ENCODE measurements at regions not wholly inside any gene's neighbourhood (a gene's known extent, or its start where the extent isn't known, plus 50 kb on each side); places are given as distances from the start of the nearest gene placed in this dataset.

DNA sequence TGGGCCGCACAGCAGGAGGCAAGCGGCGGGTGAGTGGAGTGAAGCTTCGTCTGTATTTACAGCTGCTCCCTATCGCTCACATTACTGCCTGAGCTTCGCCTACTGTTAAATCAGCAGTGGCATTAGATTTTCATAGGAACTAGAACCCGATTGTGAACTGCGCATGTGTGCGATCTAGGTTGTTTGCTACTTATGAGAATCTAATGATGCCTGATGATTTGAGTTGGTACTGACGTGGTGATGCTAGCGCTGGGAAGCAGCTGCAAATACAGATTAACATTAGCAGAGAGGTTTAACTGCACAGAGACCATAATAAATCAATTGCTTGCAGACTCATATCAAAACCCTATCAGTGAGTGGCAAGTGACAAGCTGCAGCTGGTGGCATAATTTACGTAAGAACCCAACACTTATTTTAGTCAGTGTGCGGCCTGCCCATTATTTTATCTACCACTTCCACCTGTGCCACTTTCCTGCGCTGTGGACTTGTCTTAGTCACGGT, 133.4 kb upstream of the CDH9 start:
- Histone ChIP-seq H2BK5ac (ENCODE audit: insufficient read length, low read length) (no peak overlapping the region), H3K4me2 (ENCODE audit: insufficient read depth, insufficient read length, low read length) (no peak overlapping the region), H4K20me1 (ENCODE audit: control insufficient read depth, insufficient read depth, insufficient read length) (no peaks in the 10 kb centered on the region), H2BK120ac (ENCODE audit: low read depth, low read length, poor library complexity, severe bottlenecking) (no peak overlapping the region), H4K8ac (replicated peaks; ENCODE audit: insufficient read length, low read depth, low read length) (no peak overlapping the region), H3K14ac (ENCODE audit: insufficient read depth, low read length) (no peak overlapping the region), H3K79me1 (ENCODE audit: insufficient read depth, low read depth, low read length, poor library complexity, severe bottlenecking) (no peaks in the 10 kb centered on the region), H3K27ac (ENCODE audit: insufficient read length, low read depth, low read length) (no peak overlapping the region), H3K56ac (ENCODE audit: insufficient read length, low read depth, low read length) (no peak overlapping the region), H3K4me1 (ENCODE audit: insufficient read depth, low read length) (no peaks in the 10 kb centered on the region), H2BK12ac (ENCODE audit: insufficient read length, low read depth, low read length) (no peak overlapping the region), H2BK20ac (ENCODE audit: low read depth, low read length, poor library complexity, severe bottlenecking) (no peak overlapping the region), H3T11ph (ENCODE audit: low read length) (no peak overlapping the region), H2AFZ (ENCODE audit: low read length) (no peak overlapping the region), H3K23me2 (ENCODE audit: insufficient read length, low read depth, low read length, poor library complexity, severe bottlenecking) (no peaks in the 10 kb centered on the region), H3K79me2 (ENCODE audit: insufficient read depth, low read length) (no peaks in the 10 kb centered on the region), H4K91ac (ENCODE audit: insufficient read length, low read depth, low read length) (no peak overlapping the region), H3K9me3 (ENCODE audit: control insufficient read depth, low read depth, low read length) (no peaks in the 10 kb centered on the region), H3K23ac (ENCODE audit: insufficient read length, low read depth, low read length) (no peak overlapping the region), H3K9ac (ENCODE audit: extremely low read depth, insufficient read length, low read length) (no peak overlapping the region), H2AK5ac (ENCODE audit: insufficient read length, low read length) (no peak overlapping the region), H3K4ac (ENCODE audit: low read depth, low read length) (no peak overlapping the region), H3K18ac (ENCODE audit: insufficient read length, low read depth, low read length) (no peak overlapping the region), H4K5ac (ENCODE audit: insufficient read length, low read depth, low read length) (no peak overlapping the region), H3K27me3 (ENCODE audit: insufficient read depth, low read length) (no peaks in the 10 kb centered on the region), H2BK15ac (ENCODE audit: low read depth, low read length) (no peak overlapping the region)
- TF ChIP-seq, protein P1, sequence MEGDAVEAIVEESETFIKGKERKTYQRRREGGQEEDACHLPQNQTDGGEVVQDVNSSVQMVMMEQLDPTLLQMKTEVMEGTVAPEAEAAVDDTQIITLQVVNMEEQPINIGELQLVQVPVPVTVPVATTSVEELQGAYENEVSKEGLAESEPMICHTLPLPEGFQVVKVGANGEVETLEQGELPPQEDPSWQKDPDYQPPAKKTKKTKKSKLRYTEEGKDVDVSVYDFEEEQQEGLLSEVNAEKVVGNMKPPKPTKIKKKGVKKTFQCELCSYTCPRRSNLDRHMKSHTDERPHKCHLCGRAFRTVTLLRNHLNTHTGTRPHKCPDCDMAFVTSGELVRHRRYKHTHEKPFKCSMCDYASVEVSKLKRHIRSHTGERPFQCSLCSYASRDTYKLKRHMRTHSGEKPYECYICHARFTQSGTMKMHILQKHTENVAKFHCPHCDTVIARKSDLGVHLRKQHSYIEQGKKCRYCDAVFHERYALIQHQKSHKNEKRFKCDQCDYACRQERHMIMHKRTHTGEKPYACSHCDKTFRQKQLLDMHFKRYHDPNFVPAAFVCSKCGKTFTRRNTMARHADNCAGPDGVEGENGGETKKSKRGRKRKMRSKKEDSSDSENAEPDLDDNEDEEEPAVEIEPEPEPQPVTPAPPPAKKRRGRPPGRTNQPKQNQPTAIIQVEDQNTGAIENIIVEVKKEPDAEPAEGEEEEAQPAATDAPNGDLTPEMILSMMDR (conservative IDR thresholded peaks at IDR 0.05), result no peak
- WGBS (ENCODE audit: extremely low coverage, insufficient read length, low lambda C conversion rate), result no CpG with 5 or more reads among the region's 15 CpGs
- Mint-ChIP-seq H3K27ac (no peak overlapping the region), H3K4me1 (peaks cover 0 to 2% of the 10 kb centered on the region in 2 experiments; a peak in 2 of 4 replicates), H3K9me3 (no peaks in the 10 kb centered on the region; a peak in 1 of 5 replicates), H3K36me3 (ENCODE audit: insufficient read depth in 1 of 3, low read depth in 3 of 3) (no peaks in the 10 kb centered on the region; a peak in 1 of 7 replicates), H3K4me3 (no peak overlapping the region), H3K27me3 (ENCODE audit: low read depth) (no peaks in the 10 kb centered on the region; the same call in 1 of the 2 replicates)
- no peak for DNase-seq

All from H9 (cell line).